GM10248 (cell line): ENCODE measurements at regions not wholly inside any gene's neighbourhood (a gene's known extent, or its start where the extent isn't known, plus 50 kb on each side); places are given as distances from the start of the nearest gene placed in this dataset.

Source experiments
- CTCF ChIA-PET: fragments of 300-600 bp; sonication (Branson Sonifier 250); formaldehyde crosslinking; extraction: SDS; loops from one replicate; lab custom pipeline; 2021; ENCODE audit warnings: antibody characterized with exemption; lab: Yijun Ruan, JAX
- POLR2A ChIA-PET: fragments of 350-650 bp; sonication (Branson Sonifier 250); formaldehyde crosslinking; extraction: SDS; loops from one replicate; lab custom pipeline; 2020; ENCODE audit warnings: antibody characterized with exemption; lab: Yijun Ruan, JAX
- DNase-seq: peaks from one replicate; pipeline ENCODE4 v3.0.0; 2012; ENCODE audit errors: extremely low spot score
- CTCF ChIP-seq: IDR thresholded peaks from 2 replicates; pipeline ENCODE4 v1.5.1; 2012; ENCODE audit warnings: mild to moderate bottlenecking, low read depth; ENCODE audit errors: extremely low read depth, missing control alignments, control extremely low read depth

- POLR2A ChIA-PET: no interaction called here
Measured at GRCh38 chr6:146881228-146882181, 282.7 kb downstream of the ADGB start.

DNA sequence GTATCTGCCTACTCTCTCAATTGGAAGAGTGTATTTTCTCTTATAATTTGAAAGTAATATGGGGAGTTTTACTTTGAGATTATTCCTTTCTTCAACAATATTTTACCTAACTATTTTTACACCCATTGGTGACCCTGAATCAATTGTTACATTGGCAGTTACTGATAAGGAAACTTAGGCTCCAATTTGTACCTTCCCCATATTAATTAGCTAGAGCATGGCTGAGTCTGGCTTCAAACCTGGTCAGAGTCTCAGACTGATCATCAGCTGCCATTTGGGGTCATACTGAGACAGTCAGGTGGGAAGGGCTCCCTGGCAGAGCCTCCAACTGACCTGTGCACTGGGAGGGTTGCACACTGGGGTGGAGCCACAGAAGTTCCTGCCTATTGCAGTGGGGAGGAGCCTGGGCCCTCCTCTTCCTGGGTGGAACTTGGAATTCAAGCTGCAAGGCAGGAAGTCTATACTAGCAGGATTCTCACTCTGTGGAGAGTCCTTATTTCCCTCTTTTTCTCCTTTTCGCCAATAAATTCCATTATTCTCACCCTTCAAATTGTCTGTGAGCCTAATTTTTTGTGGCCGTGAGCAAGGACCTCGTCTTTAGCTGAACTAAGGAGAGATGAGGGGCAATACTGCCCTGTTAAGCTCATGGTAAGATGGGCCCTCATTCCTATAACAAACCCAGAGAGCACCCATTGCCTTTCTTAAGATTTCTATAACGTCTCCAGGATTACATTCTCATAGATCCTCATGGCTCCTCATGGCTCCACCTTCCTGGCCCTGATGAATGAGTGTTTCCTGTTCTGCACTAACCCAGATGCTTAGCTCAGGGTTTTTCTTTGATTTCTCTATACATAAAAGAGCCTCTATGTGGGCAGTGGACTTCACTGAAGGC lies 285.1 kb downstream of the ADGB start:
- ChIA-PET CTCF (interaction anchor here (0.8 kb wide), 1 partner anchor 27 kb away, joined by 3 read pairs; no protein-coding TSS in a partner anchor), POLR2A (no interaction called here)
- no peak for DNase-seq

More at GRCh38 chr6:146881228-146882181, 282.7 kb downstream of the ADGB start:
- DNase-seq: no peak
- TF ChIP-seq CTCF: no peak
- CTCF ChIA-PET: no interaction called here

DNA sequence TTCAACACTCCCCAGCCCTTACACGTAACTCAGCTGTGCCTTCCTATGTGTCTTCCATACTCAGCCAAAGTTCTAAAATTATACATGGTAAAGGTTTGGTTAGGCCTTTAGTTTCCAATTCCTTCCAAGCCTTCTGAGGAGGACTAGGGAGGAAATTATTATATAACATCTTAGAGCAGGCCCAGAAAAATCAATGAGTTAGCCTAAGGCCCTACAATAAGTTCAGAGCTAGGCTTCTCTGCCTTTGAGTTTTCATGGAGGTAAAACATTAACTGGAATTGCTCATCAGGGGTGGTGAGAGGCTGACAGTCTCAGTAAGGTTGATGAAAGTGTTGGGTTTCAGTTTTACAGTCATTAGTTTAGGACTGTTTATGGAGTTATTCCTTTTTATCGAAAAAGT lies 286.0 kb downstream of the ADGB start:
- CTCF ChIA-PET: interaction anchor here (0.8 kb wide), 1 partner anchor 28 kb away, joined by 3 read pairs; no protein-coding TSS in a partner anchor
- POLR2A ChIA-PET: no interaction called here
- peak; percentile 13 for DNase-seq
- TF ChIP-seq CTCF: no peak

More for the DNA sequence above, 285.1 kb downstream of the ADGB start:
- TF ChIP-seq CTCF: no peak

- CTCF ChIA-PET: no interaction called here
- no peak for DNase-seq
- POLR2A ChIA-PET: no interaction called here
- no peak for TF ChIP-seq CTCF
Measured at GRCh38 chr6:146885708-146886457, 287.1 kb downstream of the ADGB start.

DNA sequence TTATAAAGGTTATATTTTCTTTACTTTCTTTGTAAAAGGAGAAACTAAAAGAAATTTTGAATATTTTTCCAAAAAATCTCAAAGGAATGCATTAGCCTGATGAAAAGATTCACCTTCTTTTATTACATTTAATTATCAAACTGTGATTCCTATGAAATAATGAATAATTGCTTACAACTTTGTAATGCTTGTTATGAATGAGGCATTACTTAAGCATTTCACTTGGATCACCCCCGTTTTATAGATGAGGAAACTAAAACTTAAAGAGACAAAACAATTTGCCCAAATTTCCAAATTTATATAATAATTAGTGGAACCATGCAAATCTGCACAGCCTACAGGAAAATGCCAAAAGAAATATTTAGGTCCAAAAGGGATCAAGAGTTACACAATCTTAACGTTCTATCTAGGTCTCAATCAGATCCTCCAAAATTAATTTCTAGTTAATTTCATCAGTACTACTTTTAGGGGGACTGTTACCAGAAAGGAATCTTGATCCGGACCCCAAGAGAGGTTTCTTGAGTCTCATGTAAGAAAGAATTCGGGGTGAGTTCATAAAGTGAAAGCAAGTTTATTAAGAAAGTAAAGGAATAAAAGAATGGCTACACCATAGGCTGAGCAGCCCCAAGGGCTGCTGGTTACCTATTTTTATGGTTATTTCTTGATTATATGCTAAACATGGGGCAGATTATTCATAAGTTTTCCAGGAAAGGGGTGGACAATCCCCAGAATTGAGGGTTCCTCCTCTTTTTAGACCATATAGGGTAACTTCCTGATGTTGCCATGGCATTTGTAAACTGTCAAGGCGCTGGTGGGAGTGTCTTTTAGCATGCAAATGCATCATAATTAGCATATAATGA lies 288.0 kb downstream of the ADGB start:
- no peak for TF ChIP-seq CTCF
- CTCF ChIA-PET: no interaction called here
- POLR2A ChIA-PET: no interaction called here
- DNase-seq: no peak
